ENCODE measurements at regions not wholly inside any gene's neighbourhood (a gene's known extent, or its start where the extent isn't known, plus 50 kb on each side); places are given as distances from the start of the nearest gene placed in this dataset.

DNA sequence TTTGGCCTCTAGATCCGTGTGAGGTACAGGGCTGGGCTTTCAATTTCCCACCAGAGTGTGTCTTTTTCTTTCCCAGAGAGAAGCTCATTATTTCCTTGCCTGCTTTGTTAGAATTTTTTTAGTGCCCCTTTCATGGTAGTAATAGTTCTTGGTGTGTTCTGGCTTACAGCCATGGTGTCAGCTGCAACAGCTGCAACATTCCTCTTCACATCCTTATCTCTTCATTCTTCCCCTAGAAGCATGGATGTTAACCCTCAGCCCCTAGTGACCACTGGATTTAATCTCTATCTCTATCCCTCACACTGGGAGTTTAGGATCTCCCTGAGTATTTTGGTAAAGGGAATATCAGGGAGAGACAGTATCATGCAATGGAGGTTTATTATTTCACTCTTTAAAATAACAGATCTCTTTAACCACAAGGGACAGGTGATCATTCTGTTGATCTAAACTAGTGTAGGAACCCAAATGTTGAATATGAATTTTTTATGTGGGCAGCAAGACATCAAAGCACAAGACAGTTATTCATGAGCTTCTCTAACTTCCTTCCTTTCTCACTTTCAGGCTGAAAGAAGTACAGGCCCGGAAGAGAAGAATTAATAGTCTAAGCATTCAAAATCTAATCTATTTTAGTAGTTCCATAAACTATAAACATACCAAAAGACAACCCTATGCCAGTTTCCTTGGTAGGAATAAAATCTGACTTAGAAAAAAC, 160.2 kb downstream of the FAM170A start:
- DNase-seq (ENCODE audit: low spot score): no peak

DNA sequence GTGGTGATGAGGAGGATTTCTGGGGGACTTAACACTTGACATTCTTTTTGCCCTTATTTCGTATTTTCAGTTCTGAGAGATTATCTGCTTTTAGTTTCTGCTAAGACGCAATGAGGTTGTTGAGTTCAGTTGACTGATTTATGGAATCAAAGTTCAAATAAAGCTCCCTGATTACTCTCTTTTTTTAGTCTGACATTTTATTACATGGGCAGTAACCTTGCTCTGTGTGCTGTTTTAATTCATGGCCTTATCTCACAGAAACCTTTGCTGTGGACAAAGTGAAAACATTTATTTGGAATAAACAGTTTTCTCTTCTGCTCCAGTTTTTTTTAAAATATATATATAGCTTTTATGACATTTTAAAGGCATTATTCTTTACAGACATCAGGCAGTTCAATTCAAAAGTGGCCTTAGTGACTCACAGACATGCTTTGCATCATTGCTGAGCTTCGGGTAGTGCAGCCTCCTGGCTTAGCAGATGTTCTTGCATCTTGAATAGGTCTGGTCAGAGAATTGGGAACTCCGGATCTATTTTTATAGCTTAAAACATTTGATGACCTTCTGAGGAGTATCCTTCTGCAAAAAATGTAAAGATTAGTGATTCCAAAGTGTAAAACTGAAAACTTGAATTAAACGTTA, 162.9 kb downstream of the FAM170A start:
- no peak for DNase-seq (ENCODE audit: low spot score)

DNA sequence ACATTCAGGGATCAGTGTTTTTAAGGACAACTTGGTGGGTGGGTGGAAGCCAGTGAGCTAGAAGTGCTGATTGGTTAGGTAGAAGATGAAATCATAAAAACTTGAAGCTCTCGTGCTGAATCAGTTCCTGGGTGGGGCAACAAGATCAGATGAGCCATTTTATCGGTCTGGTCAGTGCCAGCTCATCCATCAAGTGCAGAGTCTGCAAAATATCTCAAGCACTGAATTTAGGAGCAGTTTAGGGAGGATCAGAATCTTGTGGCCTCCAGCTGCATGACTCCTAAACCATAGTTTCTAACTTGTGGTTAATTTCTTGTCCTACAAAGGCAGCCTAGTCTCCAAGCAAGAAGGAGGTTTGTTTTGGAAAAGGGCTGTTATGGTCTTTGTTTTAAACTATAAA, 166.4 kb downstream of the FAM170A start:
- no peak for DNase-seq (ENCODE audit: low spot score)

DNA sequence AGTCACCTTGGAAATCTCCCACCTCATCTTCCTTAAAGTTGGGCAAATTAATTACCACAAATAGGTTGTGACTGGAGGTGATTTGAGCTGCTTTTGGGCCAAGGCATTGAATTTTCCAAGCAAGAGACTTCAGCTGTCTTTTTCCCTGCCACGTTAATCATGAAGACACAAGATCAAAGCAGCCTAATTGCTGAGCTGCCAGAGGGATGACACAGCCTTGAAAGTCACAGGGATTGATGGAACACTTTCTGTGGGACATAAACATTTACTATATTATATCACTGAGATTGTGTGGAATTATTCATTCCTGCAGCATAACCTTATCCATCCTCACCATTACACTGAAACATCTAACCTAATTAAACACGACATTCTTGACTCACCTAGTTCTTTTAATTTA, 172.2 kb downstream of the FAM170A start:
- DNase-seq (ENCODE audit: low spot score): no peak

DNA sequence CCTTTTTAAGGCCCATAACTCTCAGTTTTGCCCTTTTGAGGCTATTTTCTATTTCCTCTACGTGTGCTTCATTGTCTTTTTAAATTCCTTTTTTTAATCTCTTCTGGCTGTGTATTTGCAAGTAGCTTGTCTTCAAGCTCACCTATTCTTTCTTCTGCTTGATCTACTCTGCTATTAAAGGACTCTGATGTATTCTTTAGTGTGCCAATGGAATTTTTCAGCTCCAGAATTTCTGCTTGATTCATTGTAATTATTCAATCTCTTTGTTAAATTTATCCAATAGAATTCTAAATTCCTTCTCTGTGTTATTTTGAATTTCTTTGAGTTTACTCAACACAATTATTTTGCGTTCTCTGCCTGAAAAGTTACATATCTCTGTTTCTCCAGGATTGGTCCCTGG, 178.7 kb downstream of the FAM170A start:
- DNase-seq (ENCODE audit: low spot score): no peak

DNA sequence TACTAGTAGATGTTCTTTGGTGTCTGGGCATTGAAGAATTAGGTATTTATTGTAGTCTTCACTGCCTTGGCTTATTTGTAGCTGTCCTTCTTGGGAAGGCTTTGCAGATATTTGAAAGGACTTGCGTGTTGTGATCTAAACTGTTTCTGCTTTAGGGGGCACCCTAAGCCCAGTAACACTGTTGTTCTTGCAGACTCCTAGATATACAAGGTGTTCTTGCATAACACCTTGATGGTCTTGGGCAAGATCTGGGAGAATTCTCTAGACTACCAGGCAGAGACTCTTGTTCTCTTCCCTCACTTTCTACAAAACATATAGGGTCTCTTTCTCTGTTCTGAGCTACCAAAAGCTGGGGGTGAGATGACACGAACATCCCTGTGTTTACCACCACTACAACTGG, 179.1 kb downstream of the FAM170A start:
- DNase-seq (ENCODE audit: low spot score): no peak

DNA sequence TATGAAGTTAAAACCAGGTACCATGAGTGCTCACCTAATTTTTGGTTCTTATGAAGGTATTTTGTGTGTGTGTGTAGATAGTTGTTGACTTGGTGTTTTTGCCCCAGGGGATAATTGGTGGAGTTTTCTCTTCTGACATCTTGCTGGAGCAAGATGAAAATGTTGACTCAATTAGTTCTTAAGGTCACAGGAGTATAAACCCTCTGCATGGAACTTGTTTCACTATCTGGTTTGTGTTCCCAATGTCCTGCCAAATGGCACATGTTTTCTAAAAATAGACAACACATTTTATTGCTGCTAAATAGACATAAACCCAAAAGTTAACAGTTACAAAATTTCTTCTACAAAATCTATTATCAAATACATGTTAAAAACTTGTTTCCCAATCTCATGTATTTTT, 180.9 kb downstream of the FAM170A start:
- DNase-seq (ENCODE audit: low spot score): no peak

DNA sequence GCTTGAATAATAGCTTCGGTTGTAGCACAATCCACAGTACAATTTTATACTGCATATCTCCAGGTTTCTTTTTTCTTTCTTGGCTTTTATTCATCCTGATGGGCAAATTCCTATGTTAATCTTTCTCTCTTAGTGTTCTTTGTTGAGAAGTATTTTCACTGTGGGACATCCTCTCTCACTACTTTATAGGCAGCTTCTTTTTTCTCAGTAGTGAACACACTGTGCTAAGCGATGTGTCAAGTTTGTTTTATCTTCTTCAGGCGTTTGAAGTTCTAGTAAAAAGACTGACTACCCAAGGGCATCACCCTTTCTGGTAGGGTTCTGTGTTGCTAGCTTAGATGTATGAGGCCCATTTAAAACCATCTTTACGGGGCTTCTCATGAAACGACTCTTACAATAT, 182.1 kb downstream of the FAM170A start:
- DNase-seq (ENCODE audit: low spot score): no peak

DNA sequence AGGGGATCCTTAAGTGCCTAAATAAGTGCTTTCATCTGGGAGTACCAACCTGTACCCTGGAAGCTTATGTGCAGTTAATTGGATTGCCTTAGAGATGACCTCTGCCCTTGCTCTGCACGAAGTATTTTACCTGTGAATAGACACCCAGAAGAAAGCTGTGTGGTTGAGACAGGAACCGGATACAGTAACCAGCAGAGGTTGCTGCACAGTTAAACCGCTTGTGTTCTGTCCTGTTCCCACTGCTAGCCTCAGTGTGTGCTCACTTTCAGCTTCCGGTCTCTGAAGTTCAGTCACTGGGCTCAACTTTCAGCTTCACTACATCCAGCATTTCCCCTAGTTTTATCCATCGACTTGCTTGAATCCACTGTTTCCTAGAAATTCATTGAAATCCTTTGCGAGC, 185.3 kb downstream of the FAM170A start:
- no peak for DNase-seq (ENCODE audit: low spot score)

DNA sequence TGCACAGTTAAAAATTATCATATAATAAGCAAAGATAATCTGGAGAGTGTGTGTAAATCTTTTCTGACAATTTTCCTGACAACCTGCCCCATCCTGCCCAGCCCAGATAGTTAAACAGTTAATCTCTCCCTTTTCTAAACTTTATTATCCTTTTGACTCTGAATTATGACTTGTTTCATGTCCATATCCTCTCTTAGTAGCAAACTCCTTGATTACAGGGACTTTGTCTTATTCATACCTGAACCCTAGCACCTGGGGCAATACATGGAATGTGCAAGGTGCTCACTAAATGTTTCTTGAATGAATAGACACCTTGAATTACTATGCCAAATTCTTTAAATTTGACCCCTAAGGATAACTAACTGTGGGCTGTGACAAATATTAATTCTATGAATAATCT, 186.7 kb downstream of the FAM170A start:
- no peak for DNase-seq (ENCODE audit: low spot score)

DNA sequence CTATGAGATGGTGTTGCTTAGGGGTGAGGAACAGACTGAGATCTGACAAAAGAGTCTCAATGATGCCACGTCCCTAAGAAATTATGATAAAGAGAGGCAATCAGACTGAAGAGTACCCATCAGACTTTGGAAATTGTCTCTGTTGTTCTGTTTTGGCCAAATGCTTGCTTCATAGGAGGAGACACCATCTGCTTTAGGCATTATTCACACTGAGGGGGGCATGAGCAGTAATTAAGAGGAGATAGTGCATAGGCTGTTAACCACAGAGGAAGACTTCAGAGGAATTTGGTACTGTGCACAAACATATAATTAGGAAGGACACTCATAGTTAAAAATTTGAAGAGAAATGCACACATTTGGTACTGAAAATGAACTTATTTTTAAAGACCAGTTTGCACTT, 190.7 kb downstream of the FAM170A start:
- DNase-seq (ENCODE audit: low spot score): no peak

DNA sequence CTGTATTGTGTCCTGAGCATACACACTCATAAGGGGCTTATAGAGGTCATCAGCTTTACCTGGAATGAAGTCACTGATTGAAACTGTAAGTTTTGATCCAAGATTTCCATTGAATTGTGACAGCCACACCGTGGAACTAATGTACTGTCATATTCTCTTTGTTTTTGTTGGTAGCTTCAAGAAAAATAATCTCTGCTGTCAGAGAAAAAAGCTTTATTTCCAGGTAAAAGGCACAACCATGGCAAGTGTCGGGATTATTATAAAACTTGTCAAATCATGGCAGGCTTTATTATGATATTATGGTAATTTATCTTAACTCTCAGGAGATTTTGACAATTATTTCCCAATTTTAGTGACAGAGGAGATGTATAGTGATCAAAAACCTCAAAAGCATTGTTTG, 191.2 kb downstream of the FAM170A start:
- DNase-seq (ENCODE audit: low spot score): no peak

DNA sequence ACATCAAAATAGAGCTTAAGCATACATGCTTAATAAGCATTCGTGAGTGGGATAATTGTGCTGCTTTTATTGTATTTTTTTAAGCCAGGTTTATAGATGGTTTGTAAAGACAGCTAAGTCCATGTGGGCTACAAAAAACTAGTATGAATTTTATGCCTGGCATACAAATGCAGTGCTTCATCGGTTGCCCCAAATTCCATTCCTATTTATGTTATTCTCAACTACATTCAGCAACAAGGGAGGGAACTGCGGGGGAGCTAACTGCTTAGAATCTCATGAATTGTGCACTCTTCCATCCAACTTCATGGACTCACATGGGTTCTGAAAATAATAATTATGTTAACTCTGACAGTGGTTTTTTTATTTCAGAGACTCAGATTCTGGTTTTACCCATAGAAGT, 199.2 kb downstream of the FAM170A start:
- no peak for DNase-seq (ENCODE audit: low spot score)

DNA sequence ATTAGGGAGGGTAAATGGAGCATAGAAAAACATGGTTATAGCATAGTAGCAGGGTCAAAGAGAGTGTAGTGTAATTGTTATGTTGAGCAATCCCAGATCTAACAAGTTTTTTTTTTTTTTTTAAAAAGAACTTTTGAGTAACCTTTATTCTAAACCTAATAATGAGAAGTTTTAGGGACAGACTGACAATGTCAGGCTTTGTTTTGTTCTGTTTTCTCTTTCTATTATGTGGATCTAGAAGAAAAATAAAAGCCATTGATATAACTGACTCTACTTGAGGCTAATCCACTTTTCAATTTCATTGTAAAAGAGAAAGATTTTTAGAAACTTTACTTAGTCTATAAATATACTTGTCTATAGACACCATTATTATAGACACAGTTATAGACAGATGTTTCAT, 200.0 kb downstream of the FAM170A start:
- no peak for DNase-seq (ENCODE audit: low spot score)

DNA sequence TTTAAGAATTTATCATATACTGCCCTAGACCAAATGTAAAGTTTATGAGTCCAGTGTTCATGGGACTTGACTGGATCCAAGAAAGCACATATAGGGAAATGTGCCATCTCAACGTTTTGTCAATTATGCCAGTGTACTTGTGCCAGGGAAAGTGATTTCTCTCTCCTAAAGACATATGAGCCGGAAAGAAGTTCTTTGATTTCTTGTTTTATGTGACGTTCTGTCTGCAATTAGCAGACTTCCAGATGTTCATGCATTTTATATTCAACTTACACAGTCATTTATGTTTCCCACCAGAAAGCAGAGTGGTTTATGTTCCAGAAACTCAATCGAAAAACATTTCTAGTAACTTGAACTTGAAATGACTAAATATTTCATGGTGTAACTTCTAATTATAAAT, 203.8 kb downstream of the FAM170A start:
- no peak for DNase-seq (ENCODE audit: low spot score)

DNA sequence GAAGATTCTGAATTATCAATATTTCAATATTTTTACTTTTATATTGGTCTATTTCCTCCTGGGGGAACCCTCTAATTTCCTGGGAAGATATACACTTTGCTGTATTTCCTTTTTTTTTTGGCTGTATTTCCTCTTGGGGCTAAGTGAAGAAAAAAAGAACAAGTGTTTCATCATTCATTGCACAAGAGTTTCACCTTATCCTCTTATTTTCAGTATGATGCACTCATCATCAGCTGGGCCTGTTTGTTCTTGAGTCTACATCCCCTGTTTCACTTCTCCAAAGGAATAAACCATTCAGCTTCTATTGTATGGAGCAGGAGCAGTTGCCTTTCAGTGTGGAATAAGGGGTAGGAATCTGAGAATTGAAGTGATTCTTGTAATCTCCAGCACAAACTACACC, 210.8 kb downstream of the FAM170A start:
- no peak for DNase-seq (ENCODE audit: low spot score)

DNA sequence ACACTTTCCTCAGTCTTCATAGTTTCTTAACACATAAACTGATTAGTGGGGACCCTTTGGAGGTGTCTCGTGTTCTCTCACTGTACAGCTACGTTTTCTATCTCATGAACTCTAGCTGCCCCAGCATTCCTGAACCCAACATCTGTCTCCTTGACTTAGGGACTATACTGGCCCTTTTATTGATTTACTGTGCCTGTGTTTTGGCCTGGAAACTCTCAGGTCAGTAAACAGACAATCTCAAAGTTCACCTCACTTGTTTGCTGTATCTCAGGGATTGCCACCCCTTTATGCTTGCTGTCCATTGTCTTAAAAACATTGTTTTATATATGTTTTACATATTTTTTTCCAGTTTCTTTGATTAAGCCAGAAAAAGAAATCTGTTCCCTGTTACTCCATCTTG, 222.8 kb downstream of the FAM170A start:
- DNase-seq (ENCODE audit: low spot score): no peak

DNA sequence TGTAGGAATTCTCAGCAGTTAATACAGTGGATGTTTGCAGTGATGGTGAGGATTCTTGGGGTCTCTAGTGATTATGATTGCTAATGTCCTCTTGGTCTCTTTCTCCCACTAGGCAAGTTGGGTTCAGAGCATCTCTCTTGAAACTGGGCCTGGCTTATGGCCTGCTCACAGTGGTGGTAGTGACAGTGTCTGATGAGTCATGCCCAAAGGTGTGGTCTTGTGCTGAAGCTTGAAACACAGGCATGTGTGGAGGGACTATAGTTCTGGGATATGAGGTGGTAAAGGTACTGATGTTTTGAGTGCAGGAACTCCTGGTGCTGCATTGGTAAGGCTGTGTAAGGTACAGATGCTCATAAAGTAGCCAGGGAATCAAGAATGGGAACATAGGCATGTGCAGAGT, 231.1 kb downstream of the FAM170A start:
- no peak for DNase-seq (ENCODE audit: low spot score)

DNA sequence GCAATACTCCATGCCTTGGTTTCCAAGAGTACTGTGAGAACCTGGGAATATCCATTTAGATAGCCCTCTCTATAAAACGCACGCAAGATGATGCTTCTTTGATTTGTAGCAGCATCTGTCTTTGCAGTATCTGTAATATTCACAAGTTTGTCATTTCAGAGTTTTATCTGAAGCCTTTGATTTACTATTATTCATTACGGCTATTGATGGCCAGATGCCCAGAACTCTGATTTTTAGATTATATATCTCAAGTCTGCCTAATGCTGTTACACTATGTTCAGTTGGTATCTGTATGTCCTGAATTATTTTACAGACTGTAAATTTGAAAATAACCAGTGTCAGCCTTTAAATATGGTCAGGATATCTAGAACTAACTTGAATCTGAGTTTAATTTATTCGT, 233.3 kb downstream of the FAM170A start:
- DNase-seq (ENCODE audit: low spot score): no peak

DNA sequence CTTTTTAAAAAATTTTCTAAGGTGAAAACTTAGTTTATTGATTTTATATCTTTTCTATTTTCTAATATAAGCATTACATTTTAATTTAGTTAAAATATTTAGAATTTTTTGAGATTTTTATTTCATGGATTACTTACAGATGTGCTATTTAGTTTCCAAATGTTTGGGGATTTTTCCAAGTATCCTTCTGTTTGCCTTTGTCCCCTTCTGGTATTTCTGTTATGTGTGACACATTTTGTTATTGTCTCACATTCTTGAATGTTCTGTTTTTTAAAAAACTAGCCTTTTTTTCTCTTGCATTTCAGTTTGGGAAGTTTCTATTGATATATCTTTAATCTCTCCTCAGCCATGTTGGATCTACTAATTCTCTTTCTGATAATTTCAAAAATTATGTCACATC, 234.9 kb downstream of the FAM170A start:
- DNase-seq (ENCODE audit: low spot score): no peak

DNA sequence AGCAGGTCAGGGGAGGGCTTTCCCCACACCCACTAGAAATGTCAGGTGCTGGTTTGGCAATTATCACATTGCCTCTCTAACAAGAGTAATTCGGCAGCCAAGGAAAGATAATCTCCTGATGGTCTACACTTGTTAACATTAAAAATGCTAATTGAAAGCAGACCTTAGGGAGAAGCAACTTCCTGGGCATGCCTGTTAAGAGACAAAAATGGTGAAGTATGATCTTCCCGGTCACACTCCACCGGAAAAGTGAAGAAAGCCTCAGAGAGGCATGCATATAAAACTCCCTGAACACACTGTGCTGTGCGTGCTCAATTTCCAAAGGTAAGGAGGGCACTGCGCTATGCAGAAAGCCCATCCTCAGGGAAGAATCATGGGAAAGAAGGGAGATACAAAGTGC, 244.3 kb downstream of the FAM170A start:
- no peak for DNase-seq (ENCODE audit: low spot score)

DNA sequence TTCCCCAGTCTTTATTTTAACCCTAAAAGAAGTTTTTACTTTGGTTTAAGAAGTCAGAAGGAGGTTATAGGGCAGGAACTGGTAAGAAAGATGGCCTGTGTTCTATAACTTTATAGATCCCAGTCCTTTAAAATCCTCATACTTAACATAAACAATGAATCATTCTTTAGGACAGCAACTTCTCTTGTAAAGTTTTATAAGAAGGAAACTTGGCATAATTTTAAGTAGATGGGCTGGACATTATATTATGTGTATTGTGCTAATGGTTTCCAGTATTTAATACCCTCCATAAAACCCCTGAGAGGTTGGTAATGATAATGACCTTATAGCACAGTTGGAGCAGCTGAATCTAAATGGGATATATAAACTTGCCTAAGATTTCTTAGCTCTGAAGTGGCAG, 247.2 kb downstream of the FAM170A start:
- peak; percentile 23 for DNase-seq (ENCODE audit: low spot score)

DNA sequence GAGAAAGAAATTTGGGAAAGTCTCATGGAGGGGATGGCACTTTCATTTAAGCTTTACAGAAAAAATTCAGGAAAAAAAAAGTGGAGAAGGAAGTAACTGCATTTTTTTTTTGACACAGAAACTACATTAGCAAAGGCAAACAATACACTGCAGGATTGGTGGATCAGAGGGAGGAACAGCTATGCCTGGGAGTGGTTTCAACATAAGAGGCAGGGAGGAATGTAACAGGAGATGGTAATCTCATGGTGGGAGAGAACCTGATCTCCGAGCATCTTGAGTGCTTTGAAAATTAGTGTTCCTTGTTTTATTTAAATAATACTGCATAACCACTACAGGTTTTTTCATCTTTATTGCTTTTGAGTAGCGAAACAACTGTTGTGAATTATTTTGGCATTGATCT, 249.4 kb downstream of the FAM170A start:
- DNase-seq (ENCODE audit: low spot score): no peak

DNA sequence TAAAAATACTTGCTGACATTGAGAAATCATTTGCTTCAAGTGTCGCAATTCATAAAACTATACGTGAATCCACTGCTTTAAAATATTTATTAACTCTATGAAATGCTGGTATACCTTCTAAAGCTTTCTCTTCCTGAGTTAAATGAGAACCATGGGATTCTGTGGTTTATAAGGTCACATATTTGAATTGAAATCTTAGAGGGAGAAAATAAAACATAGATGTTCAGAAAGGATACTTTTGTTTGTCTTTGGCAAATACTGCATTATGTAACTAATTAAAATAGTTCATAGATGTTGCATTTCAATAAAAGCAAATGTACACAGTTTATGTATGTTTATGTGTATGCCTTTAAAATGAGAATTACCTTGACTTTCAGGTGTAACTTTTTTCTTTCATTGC, 250.1 kb downstream of the FAM170A start:
- no peak for DNase-seq (ENCODE audit: low spot score)

Data from COLO829 (cell line).